GM23338 (cell line): ENCODE measurements at regions not wholly inside any gene's neighbourhood (a gene's known extent, or its start where the extent isn't known, plus 50 kb on each side); places are given as distances from the start of the nearest gene placed in this dataset.

ENCODE experiments used
- ATAC-seq: fragments of 200-7000 bp; cut with Tn5 transposase; 3 replicates; pipeline ENCODE4 v1.9.1; 2020
- DNase-seq: peaks from one replicate; pipeline ENCODE4 v3.0.0-alpha.2; 2015; ENCODE audit warnings: low spot score
- H2AFZ ChIP-seq: fragments of 200-600 bp; sonication (generic); 2 replicates; pipeline ENCODE4 v1.8.0; 2016; ENCODE audit warnings: antibody characterized with exemption, mild to moderate bottlenecking, moderate library complexity
- H3F3A ChIP-seq: fragments of 200-600 bp; sonication (generic); replicated peaks from 2 replicates; pipeline ENCODE4 v1.8.0; 2017; ENCODE audit warnings: antibody characterized with exemption, mixed run types, low read depth
- H3K27ac ChIP-seq: fragments of 200-600 bp; sonication (generic); 2 replicates; pipeline ENCODE4 v1.6.1; 2016; ENCODE audit warnings: low read depth
- H3K27me3 ChIP-seq: fragments of 200-600 bp; sonication (generic); 2 replicates; pipeline ENCODE4 v1.8.0; 2016; ENCODE audit warnings: mild to moderate bottlenecking, mixed run types, moderate library complexity; ENCODE audit not compliant: insufficient read depth
- H3K36me3 ChIP-seq: fragments of 200-600 bp; sonication (generic); 2 replicates; pipeline ENCODE4 v1.8.0; 2016; ENCODE audit warnings: mild to moderate bottlenecking; ENCODE audit not compliant: insufficient read depth
- H3K4me1 ChIP-seq: fragments of 200-600 bp; sonication (generic); 2 replicates; pipeline ENCODE4 v1.8.0; 2016; ENCODE audit warnings: mild to moderate bottlenecking, moderate library complexity; ENCODE audit not compliant: insufficient read depth
- H3K4me2 ChIP-seq: fragments of 200-600 bp; sonication (generic); 2 replicates; pipeline ENCODE4 v1.7.1; 2017; ENCODE audit warnings: mixed run types
- H3K4me3 ChIP-seq: fragments of 200-600 bp; sonication (generic); 2 replicates; pipeline ENCODE4 v1.6.1; 2016; ENCODE audit warnings: mixed run types
- H3K79me2 ChIP-seq: fragments of 200-600 bp; sonication (generic); replicated peaks from 2 replicates; pipeline ENCODE4 v1.8.0; 2017; ENCODE audit warnings: mild to moderate bottlenecking; ENCODE audit not compliant: insufficient read depth
- H3K9me2 ChIP-seq: fragments of 200-600 bp; sonication (generic); 2 replicates; pipeline ENCODE4 v1.8.0; 2017; ENCODE audit not compliant: insufficient read depth
- H4K20me1 ChIP-seq: fragments of 200-600 bp; sonication (generic); replicated peaks from 2 replicates; pipeline ENCODE4 v1.8.0; 2017; ENCODE audit warnings: mild to moderate bottlenecking; ENCODE audit not compliant: insufficient read depth
- H3K27ac Mint-ChIP-seq: 2 replicates; pipeline ENCODE4 v1.8.0; 2020; ENCODE audit warnings: inconsistent platforms, mild to moderate bottlenecking, moderate library complexity, mixed read lengths
- H3K27me3 Mint-ChIP-seq: 3 replicates; pipeline ENCODE4 v1.8.0; 2022; ENCODE audit warnings: low read depth, mild to moderate bottlenecking, moderate library complexity, mixed read lengths, inconsistent platforms; ENCODE audit not compliant: insufficient read depth, poor library complexity
- H3K36me3 Mint-ChIP-seq: 3 replicates; pipeline ENCODE4 v1.8.0; 2021; ENCODE audit warnings: low read depth, mild to moderate bottlenecking, inconsistent platforms, moderate library complexity, mixed read lengths
- H3K4me1 Mint-ChIP-seq: 3 replicates; pipeline ENCODE4 v1.8.0; 2020; ENCODE audit warnings: mild to moderate bottlenecking, inconsistent platforms, mixed read lengths
- H3K4me3 Mint-ChIP-seq: 3 replicates; pipeline ENCODE4 v1.8.0; 2021; ENCODE audit warnings: moderate library complexity, mild to moderate bottlenecking, inconsistent platforms, mixed read lengths
- H3K9me3 Mint-ChIP-seq: 3 replicates; pipeline ENCODE4 v1.8.0; 2020; ENCODE audit warnings: moderate library complexity, mild to moderate bottlenecking, inconsistent platforms, mixed read lengths
- CREB1 ChIP-seq: fragments of 250-450 bp; sonication (Bioruptor Pico); IDR thresholded peaks from 2 replicates; pipeline ENCODE4 v1.5.0; 2020; ENCODE audit warnings: low read depth, mild to moderate bottlenecking, moderate library complexity
- EZH2 ChIP-seq: fragments of 200-600 bp; sonication (generic); IDR thresholded peaks from one replicate; pipeline ENCODE4 v1.8.0; 2017; ENCODE audit warnings: antibody characterized with exemption, mild to moderate bottlenecking, low read depth; ENCODE audit not compliant: unreplicated experiment
- EZH2phosphoT487 ChIP-seq: fragments of 200-600 bp; sonication (generic); IDR thresholded peaks from one replicate; pipeline ENCODE4 v1.8.1; 2018; ENCODE audit warnings: antibody characterized with exemption; ENCODE audit not compliant: unreplicated experiment
- JUNB ChIP-seq: IDR thresholded peaks from one replicate; pipeline ENCODE4 v1.6.1; 2016; ENCODE audit warnings: antibody characterized with exemption; ENCODE audit not compliant: unreplicated experiment
- NANOG ChIP-seq: IDR thresholded peaks from 2 replicates; pipeline ENCODE4 v1.6.1; 2016; ENCODE audit warnings: antibody characterized with exemption, borderline replicate concordance
- POLR2AphosphoS5 ChIP-seq: IDR thresholded peaks from 2 replicates; pipeline ENCODE4 v1.6.1; 2016; ENCODE audit warnings: antibody characterized with exemption, low read depth
- STAT1 ChIP-seq: IDR thresholded peaks from one replicate; pipeline ENCODE4 v1.6.1; 2016; ENCODE audit warnings: antibody characterized with exemption; ENCODE audit not compliant: unreplicated experiment
- ZNF114 ChIP-seq: fragments of 250-450 bp; sonication (Bioruptor Pico); IDR thresholded peaks from 2 replicates; pipeline ENCODE4 v1.5.0; 2020; ENCODE audit warnings: mild to moderate bottlenecking, moderate library complexity
- ZNF331 ChIP-seq: fragments of 250-450 bp; sonication (Bioruptor Pico); IDR thresholded peaks from 2 replicates; pipeline ENCODE4 v1.5.0; 2020; ENCODE audit warnings: low read depth, mild to moderate bottlenecking, moderate library complexity
- TF ChIP-seq, protein P1 (sequence below): IDR thresholded peaks from one replicate; pipeline ENCODE4 v1.6.1; 2018; ENCODE audit warnings: antibody characterized with exemption; ENCODE audit not compliant: unreplicated experiment
- TF ChIP-seq, protein P2 (sequence below), 2 experiments: fragments of 200-600 bp in 1 of 2; sonication (generic) in 1 of 2; conservative IDR thresholded peaks; 2 replicates each; pipeline versions ENCODE4 v1.5.1 to v1.6.1; 2016 to 2017; ENCODE audit warnings: antibody characterized with exemption in 2 of 2, low read depth in 2 of 2, mild to moderate bottlenecking in 2 of 2, moderate library complexity in 1 of 2
- TF ChIP-seq, protein P3 (sequence below): IDR thresholded peaks from 2 replicates; pipeline ENCODE4 v1.6.1; 2016; ENCODE audit warnings: antibody characterized with exemption
- TF ChIP-seq, protein P4 (sequence below): fragments of 250-450 bp; sonication (Bioruptor Pico); IDR thresholded peaks from 2 replicates; pipeline ENCODE4 v1.5.0; 2020; ENCODE audit warnings: mild to moderate bottlenecking, moderate library complexity

DNA sequence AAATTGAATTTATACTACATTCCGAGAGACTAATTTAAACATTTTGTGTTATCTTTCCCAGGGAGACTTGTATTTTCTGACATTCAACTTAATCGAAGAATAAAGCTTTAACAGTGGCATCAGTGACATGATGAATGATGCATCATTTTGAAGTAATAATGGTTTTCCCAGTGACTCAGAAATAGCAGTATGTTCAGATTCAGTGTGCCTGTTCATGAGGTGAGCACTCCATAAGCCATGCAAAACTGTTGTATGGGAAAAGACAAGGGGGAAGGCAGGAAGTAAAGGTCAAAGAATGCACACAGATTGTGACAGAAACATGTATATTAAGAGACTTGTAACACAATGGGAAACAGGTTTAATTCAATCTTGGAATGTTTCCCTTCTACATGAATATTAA is 1348.2 kb upstream of the GJE1 start:
- H3K27ac Mint-ChIP-seq = no peak overlapping the region
- H3K4me1 ChIP-seq = no peaks in the 10 kb centered on the region
- H3K36me3 ChIP-seq = no peaks in the 10 kb centered on the region
- no peaks in the 10 kb centered on the region for H3K79me2 ChIP-seq
- peaks cover 1% of the 10 kb centered on the region for H3K27me3 Mint-ChIP-seq
- H3K9me2 ChIP-seq = no peaks in the 10 kb centered on the region
- TF ChIP-seq STAT1 (no peak), ZNF331 (CRISPR knock-in tag) (no peak), CREB1 (CRISPR knock-in tag) (no peak), ZNF114 (CRISPR knock-in tag) (no peak), JUNB (no peak), EZH2 (no peak), POLR2AphosphoS5 (no peak), EZH2phosphoT487 (no peak), NANOG (no peak)
- TF ChIP-seq, protein P1, sequence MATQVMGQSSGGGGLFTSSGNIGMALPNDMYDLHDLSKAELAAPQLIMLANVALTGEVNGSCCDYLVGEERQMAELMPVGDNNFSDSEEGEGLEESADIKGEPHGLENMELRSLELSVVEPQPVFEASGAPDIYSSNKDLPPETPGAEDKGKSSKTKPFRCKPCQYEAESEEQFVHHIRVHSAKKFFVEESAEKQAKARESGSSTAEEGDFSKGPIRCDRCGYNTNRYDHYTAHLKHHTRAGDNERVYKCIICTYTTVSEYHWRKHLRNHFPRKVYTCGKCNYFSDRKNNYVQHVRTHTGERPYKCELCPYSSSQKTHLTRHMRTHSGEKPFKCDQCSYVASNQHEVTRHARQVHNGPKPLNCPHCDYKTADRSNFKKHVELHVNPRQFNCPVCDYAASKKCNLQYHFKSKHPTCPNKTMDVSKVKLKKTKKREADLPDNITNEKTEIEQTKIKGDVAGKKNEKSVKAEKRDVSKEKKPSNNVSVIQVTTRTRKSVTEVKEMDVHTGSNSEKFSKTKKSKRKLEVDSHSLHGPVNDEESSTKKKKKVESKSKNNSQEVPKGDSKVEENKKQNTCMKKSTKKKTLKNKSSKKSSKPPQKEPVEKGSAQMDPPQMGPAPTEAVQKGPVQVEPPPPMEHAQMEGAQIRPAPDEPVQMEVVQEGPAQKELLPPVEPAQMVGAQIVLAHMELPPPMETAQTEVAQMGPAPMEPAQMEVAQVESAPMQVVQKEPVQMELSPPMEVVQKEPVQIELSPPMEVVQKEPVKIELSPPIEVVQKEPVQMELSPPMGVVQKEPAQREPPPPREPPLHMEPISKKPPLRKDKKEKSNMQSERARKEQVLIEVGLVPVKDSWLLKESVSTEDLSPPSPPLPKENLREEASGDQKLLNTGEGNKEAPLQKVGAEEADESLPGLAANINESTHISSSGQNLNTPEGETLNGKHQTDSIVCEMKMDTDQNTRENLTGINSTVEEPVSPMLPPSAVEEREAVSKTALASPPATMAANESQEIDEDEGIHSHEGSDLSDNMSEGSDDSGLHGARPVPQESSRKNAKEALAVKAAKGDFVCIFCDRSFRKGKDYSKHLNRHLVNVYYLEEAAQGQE = no peak
- TF ChIP-seq, protein P2, sequence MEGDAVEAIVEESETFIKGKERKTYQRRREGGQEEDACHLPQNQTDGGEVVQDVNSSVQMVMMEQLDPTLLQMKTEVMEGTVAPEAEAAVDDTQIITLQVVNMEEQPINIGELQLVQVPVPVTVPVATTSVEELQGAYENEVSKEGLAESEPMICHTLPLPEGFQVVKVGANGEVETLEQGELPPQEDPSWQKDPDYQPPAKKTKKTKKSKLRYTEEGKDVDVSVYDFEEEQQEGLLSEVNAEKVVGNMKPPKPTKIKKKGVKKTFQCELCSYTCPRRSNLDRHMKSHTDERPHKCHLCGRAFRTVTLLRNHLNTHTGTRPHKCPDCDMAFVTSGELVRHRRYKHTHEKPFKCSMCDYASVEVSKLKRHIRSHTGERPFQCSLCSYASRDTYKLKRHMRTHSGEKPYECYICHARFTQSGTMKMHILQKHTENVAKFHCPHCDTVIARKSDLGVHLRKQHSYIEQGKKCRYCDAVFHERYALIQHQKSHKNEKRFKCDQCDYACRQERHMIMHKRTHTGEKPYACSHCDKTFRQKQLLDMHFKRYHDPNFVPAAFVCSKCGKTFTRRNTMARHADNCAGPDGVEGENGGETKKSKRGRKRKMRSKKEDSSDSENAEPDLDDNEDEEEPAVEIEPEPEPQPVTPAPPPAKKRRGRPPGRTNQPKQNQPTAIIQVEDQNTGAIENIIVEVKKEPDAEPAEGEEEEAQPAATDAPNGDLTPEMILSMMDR (conservative IDR thresholded peaks at IDR 0.05; ENCODE audit: low read depth in 2 of 2) = no peak
- TF ChIP-seq, protein P3, sequence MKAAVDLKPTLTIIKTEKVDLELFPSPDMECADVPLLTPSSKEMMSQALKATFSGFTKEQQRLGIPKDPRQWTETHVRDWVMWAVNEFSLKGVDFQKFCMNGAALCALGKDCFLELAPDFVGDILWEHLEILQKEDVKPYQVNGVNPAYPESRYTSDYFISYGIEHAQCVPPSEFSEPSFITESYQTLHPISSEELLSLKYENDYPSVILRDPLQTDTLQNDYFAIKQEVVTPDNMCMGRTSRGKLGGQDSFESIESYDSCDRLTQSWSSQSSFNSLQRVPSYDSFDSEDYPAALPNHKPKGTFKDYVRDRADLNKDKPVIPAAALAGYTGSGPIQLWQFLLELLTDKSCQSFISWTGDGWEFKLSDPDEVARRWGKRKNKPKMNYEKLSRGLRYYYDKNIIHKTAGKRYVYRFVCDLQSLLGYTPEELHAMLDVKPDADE = no peak
- TF ChIP-seq, protein P4, sequence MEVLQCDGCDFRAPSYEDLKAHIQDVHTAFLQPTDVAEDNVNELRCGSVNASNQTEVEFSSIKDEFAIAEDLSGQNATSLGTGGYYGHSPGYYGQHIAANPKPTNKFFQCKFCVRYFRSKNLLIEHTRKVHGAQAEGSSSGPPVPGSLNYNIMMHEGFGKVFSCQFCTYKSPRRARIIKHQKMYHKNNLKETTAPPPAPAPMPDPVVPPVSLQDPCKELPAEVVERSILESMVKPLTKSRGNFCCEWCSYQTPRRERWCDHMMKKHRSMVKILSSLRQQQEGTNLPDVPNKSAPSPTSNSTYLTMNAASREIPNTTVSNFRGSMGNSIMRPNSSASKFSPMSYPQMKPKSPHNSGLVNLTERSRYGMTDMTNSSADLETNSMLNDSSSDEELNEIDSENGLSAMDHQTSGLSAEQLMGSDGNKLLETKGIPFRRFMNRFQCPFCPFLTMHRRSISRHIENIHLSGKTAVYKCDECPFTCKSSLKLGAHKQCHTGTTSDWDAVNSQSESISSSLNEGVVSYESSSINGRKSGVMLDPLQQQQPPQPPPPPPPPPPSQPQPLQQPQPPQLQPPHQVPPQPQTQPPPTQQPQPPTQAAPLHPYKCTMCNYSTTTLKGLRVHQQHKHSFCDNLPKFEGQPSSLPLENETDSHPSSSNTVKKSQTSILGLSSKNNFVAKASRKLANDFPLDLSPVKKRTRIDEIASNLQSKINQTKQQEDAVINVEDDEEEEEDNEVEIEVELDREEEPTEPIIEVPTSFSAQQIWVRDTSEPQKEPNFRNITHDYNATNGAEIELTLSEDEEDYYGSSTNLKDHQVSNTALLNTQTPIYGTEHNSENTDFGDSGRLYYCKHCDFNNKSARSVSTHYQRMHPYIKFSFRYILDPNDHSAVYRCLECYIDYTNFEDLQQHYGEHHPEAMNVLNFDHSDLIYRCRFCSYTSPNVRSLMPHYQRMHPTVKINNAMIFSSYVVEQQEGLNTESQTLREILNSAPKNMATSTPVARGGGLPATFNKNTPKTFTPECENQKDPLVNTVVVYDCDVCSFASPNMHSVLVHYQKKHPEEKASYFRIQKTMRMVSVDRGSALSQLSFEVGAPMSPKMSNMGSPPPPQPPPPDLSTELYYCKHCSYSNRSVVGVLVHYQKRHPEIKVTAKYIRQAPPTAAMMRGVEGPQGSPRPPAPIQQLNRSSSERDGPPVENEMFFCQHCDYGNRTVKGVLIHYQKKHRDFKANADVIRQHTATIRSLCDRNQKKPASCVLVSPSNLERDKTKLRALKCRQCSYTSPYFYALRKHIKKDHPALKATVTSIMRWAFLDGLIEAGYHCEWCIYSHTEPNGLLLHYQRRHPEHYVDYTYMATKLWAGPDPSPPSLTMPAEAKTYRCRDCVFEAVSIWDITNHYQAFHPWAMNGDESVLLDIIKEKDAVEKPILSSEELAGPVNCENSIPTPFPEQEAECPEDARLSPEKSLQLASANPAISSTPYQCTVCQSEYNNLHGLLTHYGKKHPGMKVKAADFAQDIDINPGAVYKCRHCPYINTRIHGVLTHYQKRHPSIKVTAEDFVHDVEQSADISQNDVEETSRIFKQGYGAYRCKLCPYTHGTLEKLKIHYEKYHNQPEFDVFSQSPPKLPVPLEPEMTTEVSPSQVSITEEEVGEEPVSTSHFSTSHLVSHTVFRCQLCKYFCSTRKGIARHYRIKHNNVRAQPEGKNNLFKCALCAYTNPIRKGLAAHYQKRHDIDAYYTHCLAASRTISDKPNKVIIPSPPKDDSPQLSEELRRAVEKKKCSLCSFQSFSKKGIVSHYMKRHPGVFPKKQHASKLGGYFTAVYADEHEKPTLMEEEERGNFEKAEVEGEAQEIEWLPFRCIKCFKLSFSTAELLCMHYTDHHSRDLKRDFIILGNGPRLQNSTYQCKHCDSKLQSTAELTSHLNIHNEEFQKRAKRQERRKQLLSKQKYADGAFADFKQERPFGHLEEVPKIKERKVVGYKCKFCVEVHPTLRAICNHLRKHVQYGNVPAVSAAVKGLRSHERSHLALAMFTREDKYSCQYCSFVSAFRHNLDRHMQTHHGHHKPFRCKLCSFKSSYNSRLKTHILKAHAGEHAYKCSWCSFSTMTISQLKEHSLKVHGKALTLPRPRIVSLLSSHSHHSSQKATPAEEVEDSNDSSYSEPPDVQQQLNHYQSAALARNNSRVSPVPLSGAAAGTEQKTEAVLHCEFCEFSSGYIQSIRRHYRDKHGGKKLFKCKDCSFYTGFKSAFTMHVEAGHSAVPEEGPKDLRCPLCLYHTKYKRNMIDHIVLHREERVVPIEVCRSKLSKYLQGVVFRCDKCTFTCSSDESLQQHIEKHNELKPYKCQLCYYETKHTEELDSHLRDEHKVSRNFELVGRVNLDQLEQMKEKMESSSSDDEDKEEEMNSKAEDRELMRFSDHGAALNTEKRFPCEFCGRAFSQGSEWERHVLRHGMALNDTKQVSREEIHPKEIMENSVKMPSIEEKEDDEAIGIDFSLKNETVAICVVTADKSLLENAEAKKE (CRISPR knock-in tag) = no peak
- H3K4me1 Mint-ChIP-seq = no peaks in the 10 kb centered on the region
- no peaks in the 10 kb centered on the region for H3K27me3 ChIP-seq
- H3K27ac ChIP-seq = no peak overlapping the region
- H3F3A ChIP-seq = no peaks in the 10 kb centered on the region
- no peaks in the 10 kb centered on the region; the same call in 2 of the 3 replicates for H3K9me3 Mint-ChIP-seq
- ATAC-seq = no peak
- no peaks in the 10 kb centered on the region for H3K36me3 Mint-ChIP-seq
- no peak overlapping the region for H2AFZ ChIP-seq
- H3K4me3 ChIP-seq = no peak overlapping the region
- no peak overlapping the region for H3K4me2 ChIP-seq
- H3K4me3 Mint-ChIP-seq = no peak overlapping the region
- no peak for DNase-seq
- no peaks in the 10 kb centered on the region for H4K20me1 ChIP-seq
